ENCODE measurements at regions not wholly inside any gene's neighbourhood (a gene's known extent, or its start where the extent isn't known, plus 50 kb on each side); places are given as distances from the start of the nearest gene placed in this dataset.

- no peaks in the 10 kb centered on the region for H3K79me2 ChIP-seq (ENCODE audit: control insufficient read depth, insufficient read depth, low read length)
- no peak overlapping the region for H2AFZ ChIP-seq (ENCODE audit: control insufficient read depth, low read length)
- no peaks in the 10 kb centered on the region for H4K20me1 ChIP-seq (ENCODE audit: control insufficient read depth, extremely low read depth, insufficient read depth, low read length)
- no peak for FAIRE-seq
- no peak overlapping the region for H3K9ac ChIP-seq (ENCODE audit: control insufficient read depth, extremely low read depth, insufficient read depth, low read length)
- peaks cover 7% of the 10 kb centered on the region for H3K9me3 ChIP-seq (ENCODE audit: control insufficient read depth, low read depth, low read length)
- no peak overlapping the region for H3K27ac ChIP-seq (ENCODE audit: control insufficient read depth, insufficient read depth, low read length)
- dilution Hi-C loops (cut with MboI; ENCODE audit: extremely low pct_ligation_motif_present, low sequenced_read_pairs): no loop called here
- H3K4me2 ChIP-seq (ENCODE audit: control insufficient read depth, extremely low read depth, insufficient read depth, low read depth, low read length): no peak overlapping the region
- no peaks in the 10 kb centered on the region for H3K27me3 ChIP-seq (ENCODE audit: control insufficient read depth, extremely low read depth, insufficient read depth, low read length)
- no peak overlapping the region for H3K4me3 ChIP-seq (ENCODE audit: control insufficient read depth in 2 of 3, extremely low read depth in 1 of 3, insufficient read depth in 2 of 3, low read depth in 1 of 3, low read length in 3 of 3)
- TF ChIP-seq EZH2 (IDR thresholded peaks at IDR 0.05; ENCODE audit: low read length): no peak
- TF ChIP-seq, protein P1, sequence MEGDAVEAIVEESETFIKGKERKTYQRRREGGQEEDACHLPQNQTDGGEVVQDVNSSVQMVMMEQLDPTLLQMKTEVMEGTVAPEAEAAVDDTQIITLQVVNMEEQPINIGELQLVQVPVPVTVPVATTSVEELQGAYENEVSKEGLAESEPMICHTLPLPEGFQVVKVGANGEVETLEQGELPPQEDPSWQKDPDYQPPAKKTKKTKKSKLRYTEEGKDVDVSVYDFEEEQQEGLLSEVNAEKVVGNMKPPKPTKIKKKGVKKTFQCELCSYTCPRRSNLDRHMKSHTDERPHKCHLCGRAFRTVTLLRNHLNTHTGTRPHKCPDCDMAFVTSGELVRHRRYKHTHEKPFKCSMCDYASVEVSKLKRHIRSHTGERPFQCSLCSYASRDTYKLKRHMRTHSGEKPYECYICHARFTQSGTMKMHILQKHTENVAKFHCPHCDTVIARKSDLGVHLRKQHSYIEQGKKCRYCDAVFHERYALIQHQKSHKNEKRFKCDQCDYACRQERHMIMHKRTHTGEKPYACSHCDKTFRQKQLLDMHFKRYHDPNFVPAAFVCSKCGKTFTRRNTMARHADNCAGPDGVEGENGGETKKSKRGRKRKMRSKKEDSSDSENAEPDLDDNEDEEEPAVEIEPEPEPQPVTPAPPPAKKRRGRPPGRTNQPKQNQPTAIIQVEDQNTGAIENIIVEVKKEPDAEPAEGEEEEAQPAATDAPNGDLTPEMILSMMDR (optimal IDR thresholded peaks at IDR 0.05 in 1 of 3, IDR thresholded peaks at IDR 0.05 in 1 of 3, conservative IDR thresholded peaks at IDR 0.05 in 1 of 3; ENCODE audit: extremely low read depth in 1 of 3, insufficient read depth in 2 of 3, low read length in 3 of 3): no peak
- no peaks in the 10 kb centered on the region for H3K4me1 ChIP-seq (ENCODE audit: control insufficient read depth, extremely low read depth, insufficient read depth, low read length)
- no peaks in the 10 kb centered on the region for H3K36me3 ChIP-seq (ENCODE audit: control insufficient read depth in 2 of 2, extremely low read depth in 1 of 2, insufficient read depth in 2 of 2, low read length in 2 of 2)
- no peak for DNase-seq (ENCODE audit: low read depth, low spot score)
- no peaks in the 10 kb centered on the region for H3K9me1 ChIP-seq (ENCODE audit: control insufficient read depth, extremely low read depth, insufficient read depth, low read length)
Observed at GRCh38 chr10:57053530-57053929, 692.5 kb upstream of the ZWINT start.

DNA sequence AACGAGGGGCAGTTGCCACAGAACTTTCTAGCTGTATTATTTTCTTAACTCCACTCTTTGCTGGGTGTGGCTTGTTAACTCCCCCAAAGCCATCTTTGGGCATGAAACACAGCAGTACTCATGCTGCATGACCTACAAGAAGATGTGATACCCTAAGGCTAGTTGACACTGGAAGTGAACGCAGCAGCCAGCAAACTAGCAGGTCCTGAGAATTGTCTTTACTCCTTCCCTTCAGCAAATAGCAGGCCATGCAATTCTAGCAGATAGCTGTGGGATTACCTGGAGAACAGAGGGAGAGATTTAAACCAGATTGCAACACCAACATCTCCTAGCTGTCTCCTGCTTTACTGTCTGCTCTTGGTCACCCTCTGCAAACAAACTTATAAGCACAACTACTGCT, 688.0 kb upstream of the ZWINT start:
- Histone ChIP-seq H3K4me3 (ENCODE audit: control insufficient read depth in 2 of 3, extremely low read depth in 1 of 3, insufficient read depth in 2 of 3, low read depth in 1 of 3, low read length in 3 of 3) (no peak overlapping the region), H3K27ac (ENCODE audit: control insufficient read depth, insufficient read depth, low read length) (no peak overlapping the region), H4K20me1 (ENCODE audit: control insufficient read depth, extremely low read depth, insufficient read depth, low read length) (no peaks in the 10 kb centered on the region), H3K9me1 (ENCODE audit: control insufficient read depth, extremely low read depth, insufficient read depth, low read length) (no peaks in the 10 kb centered on the region), H2AFZ (ENCODE audit: control insufficient read depth, low read length) (no peak overlapping the region), H3K4me1 (ENCODE audit: control insufficient read depth, extremely low read depth, insufficient read depth, low read length) (no peaks in the 10 kb centered on the region), H3K4me2 (ENCODE audit: control insufficient read depth, extremely low read depth, insufficient read depth, low read depth, low read length) (no peak overlapping the region), H3K79me2 (ENCODE audit: control insufficient read depth, insufficient read depth, low read length) (no peaks in the 10 kb centered on the region), H3K9me3 (ENCODE audit: control insufficient read depth, low read depth, low read length) (peaks cover 7% of the 10 kb centered on the region), H3K9ac (ENCODE audit: control insufficient read depth, extremely low read depth, insufficient read depth, low read length) (no peak overlapping the region), H3K27me3 (ENCODE audit: control insufficient read depth, extremely low read depth, insufficient read depth, low read length) (no peaks in the 10 kb centered on the region), H3K36me3 (ENCODE audit: control insufficient read depth in 2 of 2, extremely low read depth in 1 of 2, insufficient read depth in 2 of 2, low read length in 2 of 2) (no peaks in the 10 kb centered on the region)
- FAIRE-seq: no peak
- dilution Hi-C loops (cut with MboI; ENCODE audit: extremely low pct_ligation_motif_present, low sequenced_read_pairs): no loop called here
- DNase-seq (ENCODE audit: low read depth, low spot score): no peak
- no peak for TF ChIP-seq EZH2 (IDR thresholded peaks at IDR 0.05; ENCODE audit: low read length)
- TF ChIP-seq, protein P1 (optimal IDR thresholded peaks at IDR 0.05 in 1 of 3, IDR thresholded peaks at IDR 0.05 in 1 of 3, conservative IDR thresholded peaks at IDR 0.05 in 1 of 3; ENCODE audit: extremely low read depth in 1 of 3, insufficient read depth in 2 of 3, low read length in 3 of 3): no peak

All from keratinocyte (primary cell).